ENCODE measurements at regions not wholly inside any gene's neighbourhood (a gene's known extent, or its start where the extent isn't known, plus 50 kb on each side); places are given as distances from the start of the nearest gene placed in this dataset.

GRCh38 chr5:14959399-14960119 lies 88.0 kb upstream of the ANKH start:
- no peak for DNase-seq (ENCODE audit: low read depth)
- TF ChIP-seq CTCF (IDR thresholded peaks at IDR 0.05; ENCODE audit: control insufficient read depth, insufficient read depth, low read depth, low read length, missing control alignments), result no peak

GRCh38 chr5:14958188-14958587 lies 86.6 kb upstream of the ANKH start:
- no peak for TF ChIP-seq CTCF (IDR thresholded peaks at IDR 0.05; ENCODE audit: control insufficient read depth, insufficient read depth, low read depth, low read length, missing control alignments)
- peak; percentile 62 for DNase-seq (ENCODE audit: low read depth)
- no peak overlapping the region for H3K4me3 ChIP-seq (ENCODE audit: control insufficient read depth, low read depth, low read length)

More at GRCh38 chr5:14959399-14960119, 88.0 kb upstream of the ANKH start:
- H3K4me3 ChIP-seq (ENCODE audit: control insufficient read depth, low read depth, low read length), result no peak overlapping the region

- DNase-seq (ENCODE audit: low read depth), result no peak
- TF ChIP-seq CTCF (IDR thresholded peaks at IDR 0.05; ENCODE audit: control insufficient read depth, insufficient read depth, low read depth, low read length, missing control alignments), result no peak
- H3K4me3 ChIP-seq (ENCODE audit: control insufficient read depth, low read depth, low read length), result no peak overlapping the region
Observed at GRCh38 chr5:14956423-14957046, 85.0 kb upstream of the ANKH start.

GRCh38 chr5:14954616-14955343 lies 83.2 kb upstream of the ANKH start:
- TF ChIP-seq CTCF (IDR thresholded peaks at IDR 0.05; ENCODE audit: control insufficient read depth, insufficient read depth, low read depth, low read length, missing control alignments), result no peak
- DNase-seq (ENCODE audit: low read depth), result no peak
- H3K4me3 ChIP-seq (ENCODE audit: control insufficient read depth, low read depth, low read length), result no peak overlapping the region

- H3K4me3 ChIP-seq (ENCODE audit: control insufficient read depth, low read depth, low read length), result no peak overlapping the region
- no peak for DNase-seq (ENCODE audit: low read depth)
- no peak for TF ChIP-seq CTCF (IDR thresholded peaks at IDR 0.05; ENCODE audit: control insufficient read depth, insufficient read depth, low read depth, low read length, missing control alignments)
Observed at GRCh38 chr5:14954216-14954615, 82.6 kb upstream of the ANKH start.

- DNase-seq (ENCODE audit: low read depth), result no peak
- no peak for TF ChIP-seq CTCF (IDR thresholded peaks at IDR 0.05; ENCODE audit: control insufficient read depth, insufficient read depth, low read depth, low read length, missing control alignments)
- H3K4me3 ChIP-seq (ENCODE audit: control insufficient read depth, low read depth, low read length), result no peak overlapping the region
Observed at GRCh38 chr5:14953075-14953607, 81.6 kb upstream of the ANKH start.

Measured in AG09309 (cell line).